HG02610 (cell line): ENCODE measurements at regions not wholly inside any gene's neighbourhood (a gene's known extent, or its start where the extent isn't known, plus 50 kb on each side); places are given as distances from the start of the nearest gene placed in this dataset.

ENCODE experiments used
- ATAC-seq: cut with Tn5 transposase; IDR thresholded peaks from one replicate; pipeline ENCODE4 v1.9.1; 2021; ENCODE audit warnings: mild to moderate bottlenecking, moderate library complexity; ENCODE audit not compliant: unreplicated experiment

- no peak for ATAC-seq
Measured at GRCh38 chr2:217631115-217631514, 371.7 kb downstream of the TNS1 start.

GRCh38 chr2:217629347-217629746 is 373.4 kb downstream of the TNS1 start:
- ATAC-seq, result no peak

- no peak for ATAC-seq
Measured at GRCh38 chr2:217628061-217628460, 374.7 kb downstream of the TNS1 start.

- ATAC-seq, result no peak
Measured at GRCh38 chr2:217626926-217627325, 375.9 kb downstream of the TNS1 start.

GRCh38 chr2:217625557-217626169 is 377.1 kb downstream of the TNS1 start:
- ATAC-seq, result no peak

- no peak for ATAC-seq
Measured at GRCh38 chr2:217623281-217623912, 379.4 kb downstream of the TNS1 start.

GRCh38 chr2:217622205-217623060 is 380.4 kb downstream of the TNS1 start:
- no peak for ATAC-seq

GRCh38 chr2:217621391-217621801 is 381.4 kb downstream of the TNS1 start:
- ATAC-seq, result no peak

- no peak for ATAC-seq
Measured at GRCh38 chr2:217618744-217619143, 384.1 kb downstream of the TNS1 start.

GRCh38 chr2:217617616-217618022 is 385.2 kb downstream of the TNS1 start:
- ATAC-seq, result no peak

- no peak for ATAC-seq
Measured at GRCh38 chr2:217616936-217617335, 385.9 kb downstream of the TNS1 start.

GRCh38 chr2:217615171-217615570 is 387.6 kb downstream of the TNS1 start:
- ATAC-seq, result no peak

GRCh38 chr2:217614498-217614897 is 388.3 kb downstream of the TNS1 start:
- ATAC-seq, result peak; percentile 88

- ATAC-seq, result no peak
Measured at GRCh38 chr2:217614096-217614495, 388.7 kb downstream of the TNS1 start.

GRCh38 chr2:217612920-217613319 is 389.9 kb downstream of the TNS1 start:
- ATAC-seq, result no peak

GRCh38 chr2:217612211-217612610 is 390.6 kb downstream of the TNS1 start:
- ATAC-seq, result no peak

- ATAC-seq, result no peak
Measured at GRCh38 chr2:217611626-217612127, 391.1 kb downstream of the TNS1 start.

- no peak for ATAC-seq
Measured at GRCh38 chr2:217611056-217611455, 391.7 kb downstream of the TNS1 start.

GRCh38 chr2:217610401-217610814 is 392.4 kb downstream of the TNS1 start:
- ATAC-seq, result no peak

- ATAC-seq, result no peak
Measured at GRCh38 chr2:217609952-217610351, 392.8 kb downstream of the TNS1 start.

- no peak for ATAC-seq
Measured at GRCh38 chr2:217606296-217606695, 396.5 kb downstream of the TNS1 start.
